Middle frontal gyrus (tissue), 1 donor: ENCODE measurements at regions not wholly inside any gene's neighbourhood (a gene's known extent, or its start where the extent isn't known, plus 50 kb on each side); places are given as distances from the start of the nearest gene placed in this dataset.

ENCODE experiments used
- DNase-seq: peaks from one replicate; pipeline ENCODE4 v3.0.0-alpha.2; 2015; ENCODE audit warnings: low spot score; ENCODE audit errors: extremely low spot score

DNA sequence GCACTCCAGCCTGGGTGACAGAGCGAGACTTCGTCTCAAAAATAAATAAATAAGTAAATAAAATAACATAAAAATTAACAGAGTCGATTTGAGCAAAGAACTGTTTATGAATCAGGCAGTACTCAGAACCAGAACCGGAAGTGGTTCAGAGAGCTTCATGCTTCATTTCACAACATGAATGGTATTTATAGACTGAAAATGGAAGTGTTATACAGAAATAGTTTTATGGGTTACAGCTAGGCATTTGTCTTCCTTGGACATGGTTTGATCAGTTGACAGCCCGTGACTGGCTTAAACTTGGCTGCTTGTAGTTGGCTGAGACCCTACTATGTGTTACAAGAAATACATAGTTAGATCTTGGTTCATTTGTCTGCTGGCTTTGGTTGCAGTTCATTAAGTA, 216.0 kb upstream of the MCTP2 start:
- no peak for DNase-seq

DNA sequence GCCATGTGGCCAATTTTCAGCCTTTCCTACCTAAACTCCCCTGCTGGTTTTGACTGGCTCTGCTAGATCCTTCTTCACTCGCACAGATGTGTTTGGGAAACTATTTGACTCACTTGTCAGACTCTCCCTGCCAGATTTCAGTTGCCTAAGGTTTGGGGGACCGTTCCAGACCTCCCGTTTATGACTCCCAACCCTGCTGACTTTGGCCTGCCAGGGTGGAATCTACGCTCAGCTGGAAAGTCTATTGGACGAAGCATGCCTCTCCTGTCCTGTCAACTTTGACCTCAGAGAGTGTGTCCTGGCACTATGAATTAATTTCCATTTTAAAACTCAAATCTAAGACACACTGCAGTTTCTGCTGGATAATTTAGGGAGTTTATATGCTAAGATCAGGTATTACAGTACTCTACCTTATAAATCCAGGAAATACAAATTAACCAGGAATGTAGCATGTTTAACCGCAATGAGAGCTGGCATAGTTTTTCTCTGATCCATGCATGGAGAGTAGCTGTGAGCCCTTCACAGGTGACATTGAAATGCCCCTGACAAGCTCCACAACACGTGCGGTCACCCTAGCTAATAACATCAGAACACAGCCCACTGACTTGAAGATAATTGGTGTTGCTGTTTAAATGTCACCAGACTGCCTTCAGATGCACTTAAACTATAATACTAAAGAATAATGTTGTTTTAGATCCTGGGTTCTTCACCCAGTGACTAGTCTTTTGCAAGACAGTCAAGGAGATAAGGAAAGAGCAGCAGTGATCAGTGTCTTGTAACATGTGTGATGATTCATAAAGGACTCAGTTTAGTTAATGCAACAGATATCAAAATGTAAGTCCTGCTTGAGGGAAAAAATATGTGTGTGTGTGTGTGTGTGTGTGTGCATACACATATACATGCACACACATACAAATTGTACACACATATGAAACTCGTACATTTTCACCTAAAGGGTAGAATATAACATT, 223.0 kb upstream of the MCTP2 start:
- no peak for DNase-seq

DNA sequence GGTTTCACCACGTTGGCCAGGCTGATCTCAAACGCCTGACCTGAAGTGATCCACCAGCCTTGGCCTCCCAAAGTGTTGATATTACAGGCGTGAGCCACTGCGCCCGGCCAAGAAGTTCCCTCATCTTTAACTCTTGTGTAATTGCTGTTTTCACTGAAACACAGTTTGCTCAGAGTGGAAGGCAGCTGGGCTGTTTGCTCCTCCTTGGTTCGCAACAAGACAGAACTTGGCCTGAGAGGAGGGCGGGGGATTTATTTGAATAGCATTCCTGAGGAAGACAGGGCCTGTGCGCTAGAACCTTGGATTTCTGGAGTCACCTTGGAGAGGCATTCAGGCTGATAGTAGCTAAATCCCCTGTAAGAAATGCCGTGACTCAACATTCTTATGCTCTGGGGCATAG, 226.7 kb upstream of the MCTP2 start:
- no peak for DNase-seq

DNA sequence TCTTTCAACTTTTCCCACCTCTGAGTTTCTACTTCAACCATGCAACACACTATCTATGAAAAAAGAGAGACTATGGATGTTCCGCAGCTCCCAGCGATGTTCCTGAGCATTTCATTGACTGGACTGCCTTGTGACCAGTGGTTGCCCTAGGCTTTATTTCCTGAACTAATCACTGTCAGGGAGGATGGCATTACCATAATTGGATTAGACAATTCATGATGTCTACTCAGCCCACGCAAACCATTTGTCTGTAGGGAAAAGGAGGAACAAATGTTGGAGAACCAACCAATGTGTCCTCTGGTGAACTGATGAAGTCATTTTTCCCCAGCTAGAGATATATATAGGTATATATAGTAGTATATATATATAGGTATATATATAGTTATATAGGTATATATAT, 229.3 kb upstream of the MCTP2 start:
- no peak for DNase-seq

DNA sequence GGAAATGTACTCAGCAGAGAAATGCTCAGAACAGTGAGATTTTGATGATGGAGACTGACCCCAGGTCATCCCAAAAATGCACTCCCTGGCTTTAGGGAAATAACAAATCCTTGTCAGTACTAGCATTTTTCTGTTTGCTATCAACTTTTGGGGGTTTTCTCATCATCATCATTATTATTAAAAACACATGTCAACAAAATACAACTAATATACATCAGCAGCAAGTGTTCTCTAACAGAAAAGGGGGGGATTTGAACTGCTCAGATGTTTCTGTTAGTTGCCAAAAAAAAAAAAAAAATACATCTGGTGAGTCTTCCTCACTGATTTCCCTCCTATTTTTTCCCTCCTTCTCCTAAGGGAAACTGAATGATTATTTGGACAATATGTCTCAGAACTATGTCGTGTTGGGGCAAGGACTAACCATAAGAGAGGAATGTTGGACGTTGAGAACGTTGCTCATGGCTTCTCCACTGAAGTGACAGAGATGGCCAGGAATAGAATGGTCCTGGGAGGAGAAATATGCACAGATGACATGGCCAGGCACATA, 230.0 kb upstream of the MCTP2 start:
- no peak for DNase-seq

DNA sequence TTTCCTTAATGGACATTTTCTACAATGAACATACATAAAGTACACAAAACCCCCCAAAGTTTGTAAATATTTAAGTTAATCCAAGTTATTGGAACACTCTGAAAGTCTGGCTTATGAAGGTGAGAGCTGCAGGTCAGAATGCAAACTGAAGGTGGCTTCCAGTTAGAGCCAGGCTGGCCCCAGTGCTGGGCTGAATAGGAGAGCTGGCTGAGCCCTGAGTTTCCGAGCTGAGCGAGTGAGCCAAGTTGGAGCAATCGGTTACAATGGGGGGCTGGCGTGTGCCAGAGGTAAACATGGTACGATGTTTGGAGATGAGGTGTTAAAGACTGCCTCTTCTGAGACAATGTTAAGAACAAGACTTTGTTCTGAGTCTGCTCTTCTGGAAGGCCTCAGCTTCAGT, 230.8 kb upstream of the MCTP2 start:
- DNase-seq = no peak

DNA sequence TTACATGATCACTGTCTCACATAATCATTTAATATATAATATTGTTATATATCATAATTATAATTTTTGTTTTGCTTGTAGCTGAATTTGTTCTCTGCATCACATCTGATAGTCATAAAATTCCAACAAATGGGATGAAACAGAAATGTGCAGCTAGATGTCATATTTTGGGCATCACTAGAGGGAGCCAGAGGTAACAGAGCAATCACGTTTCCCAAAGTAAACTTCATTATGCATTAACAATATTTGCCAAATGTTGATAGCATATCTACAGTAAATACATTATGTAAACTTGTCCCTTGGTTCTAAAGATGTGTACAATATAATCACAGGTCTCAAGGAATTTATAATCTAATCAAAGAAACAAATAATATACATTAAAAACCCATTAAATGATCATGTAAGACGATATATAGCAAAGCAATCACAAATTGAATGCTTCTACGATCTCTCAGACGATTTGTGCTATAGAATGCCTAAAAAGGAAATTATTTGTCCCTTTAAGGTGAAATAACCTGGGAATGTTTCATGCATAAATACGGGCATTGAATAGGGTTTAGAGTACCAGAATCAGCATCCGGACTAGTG, 234.2 kb upstream of the MCTP2 start:
- DNase-seq = no peak

DNA sequence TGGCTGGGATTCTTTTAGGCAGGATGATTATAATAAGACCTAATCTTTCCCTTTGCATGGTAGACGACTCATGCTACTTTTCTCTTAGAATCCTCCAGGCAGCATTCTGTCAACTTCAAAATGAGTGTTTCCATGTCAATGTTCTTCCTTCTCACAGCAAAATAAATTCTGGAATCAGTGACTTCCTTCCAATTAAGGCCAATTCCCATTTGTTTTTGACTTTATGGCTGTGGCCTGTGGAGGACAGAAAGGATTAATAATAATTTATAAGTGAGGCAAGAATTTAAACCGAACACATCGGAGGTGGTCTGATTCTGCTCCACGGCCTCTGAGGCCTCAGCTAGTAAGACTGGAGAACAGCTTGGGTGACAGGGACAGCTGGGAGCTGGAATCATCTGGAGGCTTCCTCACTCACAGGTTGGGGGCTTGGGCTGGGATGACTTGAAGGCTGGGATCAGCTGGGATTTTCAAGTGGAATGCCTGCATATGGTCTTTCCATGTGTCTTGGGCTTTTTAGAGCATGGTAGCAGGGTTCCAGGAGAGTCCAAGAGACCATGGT, 241.8 kb upstream of the MCTP2 start:
- DNase-seq = no peak

DNA sequence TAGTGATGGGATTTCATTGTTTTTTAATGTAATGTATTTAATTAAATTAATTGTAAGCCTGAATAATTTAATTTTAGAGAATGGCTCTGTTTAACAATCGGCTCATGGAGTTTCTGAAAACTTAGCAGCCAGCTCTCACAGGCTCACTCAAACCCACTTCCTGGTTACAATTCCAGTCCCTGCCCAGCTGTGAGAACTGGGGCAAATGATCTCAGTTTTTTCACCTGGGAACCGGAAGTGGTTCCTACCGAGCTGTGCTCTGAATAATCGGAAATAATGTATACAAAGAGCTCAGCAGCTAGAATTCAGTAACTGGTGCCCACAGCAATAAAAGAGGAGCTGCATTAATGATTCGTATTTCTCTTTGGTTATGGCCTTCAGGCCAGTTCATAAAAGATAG, 244.3 kb upstream of the MCTP2 start:
- DNase-seq = no peak

DNA sequence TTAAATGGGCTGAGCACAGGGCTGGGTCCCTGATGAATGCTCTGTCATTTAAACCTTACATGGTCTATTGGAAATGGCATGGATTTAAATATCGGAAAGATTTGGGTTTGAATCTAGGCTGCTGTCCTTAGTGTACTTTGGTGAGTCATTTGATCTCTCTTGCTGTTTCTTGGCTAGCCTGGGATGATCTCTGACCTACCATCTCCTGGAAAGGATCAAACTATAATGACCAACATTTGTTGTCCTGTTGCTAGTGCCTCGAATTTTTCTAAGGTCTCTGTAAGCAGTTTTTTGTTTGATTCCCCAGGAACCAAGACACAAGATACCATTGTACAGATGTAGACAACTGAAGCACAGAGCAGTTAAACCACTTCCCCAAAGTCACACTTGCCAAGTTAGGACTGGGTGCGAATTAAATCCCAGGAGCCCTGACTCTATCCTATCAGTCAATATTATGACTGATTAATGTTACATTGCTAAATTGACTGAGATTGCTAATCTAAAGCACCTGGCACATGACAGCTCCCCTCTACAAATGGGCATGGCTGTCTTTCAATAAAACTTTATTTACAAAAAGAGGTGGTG, 244.9 kb upstream of the MCTP2 start:
- DNase-seq = no peak

DNA sequence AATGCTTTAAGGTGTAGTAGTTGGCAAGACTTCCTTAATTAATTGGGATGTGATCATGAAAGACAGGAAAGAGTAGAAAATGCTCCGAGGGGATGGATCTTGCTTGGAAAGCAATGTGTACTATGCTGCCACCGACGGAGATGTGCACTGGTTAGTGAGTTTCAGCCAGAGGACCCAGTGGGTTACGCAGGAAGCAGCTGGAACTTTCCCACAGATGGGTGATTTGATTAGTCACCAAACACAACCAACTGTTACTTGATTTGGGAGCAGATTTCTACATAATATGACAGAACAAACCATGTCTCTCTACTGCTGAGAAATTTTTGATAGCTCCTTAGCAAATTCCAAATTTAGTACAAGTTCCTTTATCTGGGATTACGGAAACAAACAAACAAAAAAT, 245.4 kb upstream of the MCTP2 start:
- DNase-seq = no peak

DNA sequence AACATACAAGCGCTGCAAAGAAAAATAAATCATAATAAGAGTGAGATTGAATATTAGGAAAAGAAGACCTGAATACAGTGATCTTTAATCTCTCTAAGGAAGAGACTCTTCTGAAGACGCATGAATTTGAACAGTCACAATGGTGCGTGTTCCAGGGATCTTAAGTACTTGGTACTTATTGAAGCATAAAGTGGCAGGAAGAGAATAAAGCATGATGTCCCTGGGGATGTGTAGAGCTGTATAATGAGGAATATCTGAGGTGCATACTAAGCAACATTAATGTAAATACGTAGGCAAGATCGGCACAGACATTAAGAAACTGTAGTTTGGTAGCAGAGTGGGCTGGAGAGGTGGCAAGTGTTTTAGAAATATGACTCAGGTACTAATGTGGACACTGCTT, 246.2 kb upstream of the MCTP2 start:
- DNase-seq = no peak

DNA sequence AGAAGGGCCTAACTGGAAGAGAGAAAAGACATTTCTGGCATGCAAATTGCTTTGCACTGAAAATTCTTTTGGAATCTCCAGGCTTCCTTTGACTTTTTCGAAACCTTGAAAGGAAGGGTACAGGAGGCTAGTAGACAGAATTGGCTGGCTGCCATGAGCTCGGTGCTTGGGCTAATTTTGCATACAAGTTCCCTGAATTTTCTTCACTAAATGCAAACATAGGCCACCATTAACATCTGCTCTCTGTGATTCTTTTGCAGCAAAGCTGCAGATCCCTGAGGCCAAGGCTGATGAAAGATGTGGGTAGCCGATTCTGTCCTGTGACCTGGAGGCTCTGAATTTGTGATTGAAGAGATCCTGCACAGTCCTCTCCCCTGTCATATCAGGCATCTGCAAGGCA, 247.8 kb upstream of the MCTP2 start:
- no peak for DNase-seq

DNA sequence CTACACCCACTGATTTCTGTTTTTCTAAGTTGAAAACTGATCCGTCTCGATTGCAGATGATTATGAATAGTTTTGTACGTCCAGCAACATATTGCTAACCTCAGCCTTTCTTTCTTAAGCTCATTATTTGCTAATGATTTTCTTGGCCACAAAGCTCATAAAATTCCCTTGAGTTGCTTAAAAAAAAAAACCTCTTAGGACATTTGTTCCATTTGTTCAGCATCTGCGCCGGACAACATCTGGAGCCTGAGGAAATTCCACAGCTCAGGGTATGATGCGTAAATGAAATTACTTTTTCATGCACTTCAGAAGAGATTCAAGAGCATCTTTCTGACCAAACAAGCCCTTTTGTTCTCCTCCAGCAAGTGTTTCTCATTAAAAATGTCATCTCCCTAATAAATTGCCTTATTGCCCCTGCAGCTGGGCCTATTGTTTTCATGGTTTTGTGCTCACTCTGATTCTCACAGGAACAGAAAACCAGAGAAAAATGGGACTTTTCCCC, 249.1 kb upstream of the MCTP2 start:
- DNase-seq = no peak

DNA sequence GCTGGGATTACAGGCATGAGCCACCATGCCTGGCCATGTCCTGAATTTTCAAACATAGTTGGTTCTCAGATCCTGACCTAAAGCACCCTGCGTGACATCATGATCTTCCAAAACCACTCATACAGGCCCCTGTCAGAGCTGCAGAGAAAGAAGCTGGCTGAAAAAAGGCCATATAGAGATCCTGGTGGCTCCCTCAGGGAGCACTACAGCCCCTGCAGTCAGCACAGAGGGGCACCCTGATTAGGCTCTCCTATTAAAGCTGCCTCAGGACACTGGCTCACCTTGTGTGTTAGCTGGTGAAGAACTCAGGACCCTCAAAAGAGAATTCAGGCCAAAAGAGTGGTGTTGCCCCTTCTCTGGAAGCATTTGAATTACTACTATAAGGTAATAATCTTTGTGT, 249.7 kb upstream of the MCTP2 start:
- DNase-seq = no peak

DNA sequence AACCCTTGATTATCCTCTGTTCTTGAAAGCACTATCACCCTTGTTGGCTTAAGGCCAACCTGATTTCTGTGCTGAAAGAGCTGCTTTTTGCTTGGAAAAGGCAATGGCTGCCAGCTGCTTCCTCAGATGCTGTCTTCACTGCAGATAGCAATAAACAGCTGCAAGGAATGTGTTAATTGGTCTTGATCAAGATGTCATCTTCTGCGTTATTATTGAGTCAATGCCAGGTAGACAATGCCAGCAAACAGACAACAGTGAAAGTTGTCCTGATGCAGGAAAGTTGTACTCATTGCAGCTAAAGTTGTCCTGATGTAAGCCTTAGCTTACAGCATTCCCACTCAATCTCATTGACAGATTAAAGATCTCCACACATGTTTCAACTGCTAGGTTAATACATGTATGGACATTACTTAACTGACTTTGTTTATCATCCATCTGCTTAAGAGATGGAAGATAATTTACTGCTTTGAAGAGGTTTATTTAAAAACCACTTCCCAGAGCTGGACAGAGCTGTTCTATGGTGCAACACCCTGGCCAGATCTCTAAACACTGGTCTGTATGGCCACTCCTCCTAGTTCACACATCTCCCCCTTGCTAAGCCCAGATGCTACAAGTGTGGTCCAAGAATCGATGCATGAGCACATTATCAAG, 251.0 kb upstream of the MCTP2 start:
- DNase-seq = no peak

DNA sequence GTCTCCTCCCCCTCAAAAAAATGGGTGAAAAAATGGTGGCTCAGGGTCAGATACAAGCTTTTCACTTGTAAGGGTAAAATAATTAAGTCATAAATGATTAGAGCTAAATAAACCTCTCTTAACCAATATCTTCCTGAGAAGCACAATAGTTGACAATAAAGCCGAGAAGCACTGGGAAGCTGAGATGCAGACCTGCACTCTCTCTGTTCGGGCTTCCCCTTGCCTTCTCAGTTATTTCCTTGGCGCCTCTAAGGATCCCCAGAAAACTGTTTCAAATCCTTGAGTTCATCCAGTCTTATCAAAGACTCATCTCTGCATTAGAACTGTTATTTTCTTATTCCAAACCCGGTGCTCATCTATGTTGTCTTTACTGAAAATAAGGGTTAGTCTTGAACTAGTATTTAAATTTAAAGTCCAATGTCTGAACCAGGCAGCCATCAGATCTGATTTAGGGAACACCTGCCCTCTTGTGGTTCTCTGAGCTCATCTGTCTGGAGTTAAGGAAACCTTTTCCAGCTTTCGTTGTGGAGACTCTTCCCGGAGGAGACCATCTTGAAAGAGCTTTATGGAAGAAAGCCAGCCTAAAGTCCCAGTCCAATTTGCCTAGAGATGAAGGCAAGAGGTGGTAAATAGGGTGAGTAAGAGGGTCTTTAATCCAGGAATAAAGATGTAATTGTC, 256.4 kb upstream of the MCTP2 start:
- peak; percentile 40 for DNase-seq

DNA sequence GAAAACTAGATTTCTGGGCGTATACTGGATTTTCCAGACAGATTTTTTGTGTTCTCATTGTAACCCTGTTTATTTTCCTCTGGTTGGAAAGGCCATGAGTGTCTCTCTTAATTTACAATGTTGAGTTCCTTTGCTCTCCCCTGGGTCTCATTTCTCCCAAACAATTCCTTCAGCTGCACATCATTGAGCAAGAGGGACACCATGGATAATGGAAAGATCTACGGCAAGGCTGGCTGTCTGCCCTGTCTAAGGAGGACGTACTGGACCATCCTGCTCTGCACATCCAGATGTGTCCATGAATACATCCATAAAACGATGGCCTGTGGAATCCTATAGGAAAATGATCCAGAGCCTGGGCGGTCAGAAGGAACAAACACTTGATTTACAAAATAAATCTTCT, 258.1 kb upstream of the MCTP2 start:
- no peak for DNase-seq

DNA sequence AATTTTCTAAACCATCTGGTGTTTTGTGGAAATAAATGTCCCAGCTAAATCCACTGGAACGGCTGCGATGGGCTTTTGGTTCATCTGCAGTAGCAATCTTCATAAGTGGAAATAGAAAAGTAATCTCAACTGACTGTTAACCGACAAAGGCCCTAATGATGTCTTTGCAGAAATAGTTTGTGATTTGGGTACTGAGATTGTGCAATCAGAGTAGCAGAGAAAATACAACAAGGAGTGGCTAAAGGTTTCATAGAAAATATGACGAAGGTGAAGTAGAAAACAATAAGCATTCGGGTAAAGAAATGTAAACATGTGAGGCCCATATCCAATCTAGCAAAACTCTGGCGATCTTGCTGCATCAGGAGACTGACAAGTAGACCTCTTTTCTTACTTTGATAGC, 262.6 kb upstream of the MCTP2 start:
- no peak for DNase-seq

DNA sequence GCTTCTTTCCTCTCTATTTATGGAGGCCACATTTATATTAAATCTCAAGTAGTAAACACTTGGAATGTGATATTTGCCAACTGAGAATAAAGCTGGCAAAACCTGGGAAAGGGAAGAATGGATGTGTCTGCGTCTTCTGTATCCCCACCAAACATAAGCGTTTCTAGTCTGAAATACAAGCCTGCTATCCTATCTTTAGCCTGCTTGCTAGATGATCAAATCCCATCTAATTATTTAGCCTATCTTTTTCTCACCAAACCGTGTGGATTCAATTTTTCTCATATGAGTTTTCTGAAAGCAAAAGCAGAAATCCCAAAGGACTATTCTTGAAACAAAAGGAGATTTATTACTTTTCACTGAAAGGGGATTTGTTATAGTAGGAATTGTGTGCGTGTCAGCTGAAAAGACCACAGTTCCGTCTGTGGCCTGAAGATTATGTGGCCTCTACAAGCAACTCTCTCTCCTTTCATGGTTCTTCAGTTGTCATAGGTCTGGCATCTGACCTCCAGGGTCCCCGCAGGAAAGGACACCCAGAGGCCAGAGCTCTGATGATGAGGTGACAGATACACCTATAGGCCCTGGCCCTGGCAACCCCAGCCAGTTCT, 266.0 kb upstream of the MCTP2 start:
- DNase-seq = no peak
